OCI-LY3 (cell line): ENCODE measurements at regions not wholly inside any gene's neighbourhood (a gene's known extent, or its start where the extent isn't known, plus 50 kb on each side); places are given as distances from the start of the nearest gene placed in this dataset.

Experiments
- H2AFZ ChIP-seq: fragments of 200-600, 300-600 bp; shearing (Covaris generic); 2 replicates; pipeline ENCODE4 v1.6.0; 2014; ENCODE audit warnings: antibody characterized with exemption, low read depth, low read length
- H3K27ac ChIP-seq: fragments of 200-600, 300-600 bp; sonication (generic); 2 replicates; pipeline ENCODE4 v1.5.1; 2014; ENCODE audit warnings: mild to moderate bottlenecking, low read length, moderate library complexity, mixed read lengths
- H3K27me3 ChIP-seq: fragments of 200-600, 300-600 bp; sonication (generic); 2 replicates; pipeline ENCODE4 v1.6.1; 2014; ENCODE audit warnings: low read depth, low read length, mixed read lengths
- H3K36me3 ChIP-seq: fragments of 200-600, 300-600 bp; sonication (generic); replicated peaks from 2 replicates; pipeline ENCODE3; 2014; ENCODE audit warnings: low read depth, low read length, mixed read lengths
- H3K4me1 ChIP-seq: fragments of 300-600, 200-600 bp; sonication (generic); 2 replicates; pipeline ENCODE4 v1.6.1; 2014; ENCODE audit warnings: low read length, mixed read lengths
- H3K4me2 ChIP-seq: fragments of 200-600, 300-600 bp; sonication (generic); 2 replicates; pipeline ENCODE4 v1.6.1; 2014; ENCODE audit warnings: low read length, mixed read lengths
- H3K4me3 ChIP-seq: fragments of 300-600, 200-600 bp; sonication (generic); 2 replicates; pipeline ENCODE4 v1.5.1; 2014; ENCODE audit warnings: antibody characterized with exemption, mild to moderate bottlenecking, low read length, moderate library complexity
- H3K79me2 ChIP-seq: fragments of 300-600, 200-600 bp; shearing (Covaris generic); 2 replicates; pipeline ENCODE4 v1.6.1; 2014; ENCODE audit warnings: mild to moderate bottlenecking, low read length, mixed read lengths
- H3K9ac ChIP-seq: fragments of 300-600, 200-600 bp; shearing (Covaris generic); 2 replicates; pipeline ENCODE4 v1.6.0; 2014; ENCODE audit warnings: mild to moderate bottlenecking, low read length, moderate library complexity
- H3K9me3 ChIP-seq: fragments of 200-600, 300-600 bp; shearing (Covaris generic); 2 replicates; pipeline ENCODE4 v1.6.1; 2014; ENCODE audit warnings: low read length, mixed read lengths; ENCODE audit not compliant: insufficient read depth
- H4K20me1 ChIP-seq: fragments of 200-600, 300-600 bp; sonication (generic); 2 replicates; pipeline ENCODE4 v1.6.1; 2016; ENCODE audit warnings: low read length, mixed read lengths; ENCODE audit not compliant: insufficient read depth
- CTCF ChIP-seq: fragments of 200-600, 300-600 bp; sonication (generic); IDR thresholded peaks from 2 replicates; pipeline ENCODE4 v1.5.1; 2014; ENCODE audit warnings: antibody characterized with exemption, low read length, low read depth
- EZH2phosphoT487 ChIP-seq: fragments of 200-600 bp; shearing (Covaris generic); IDR thresholded peaks from 2 replicates; pipeline ENCODE4 v1.6.1; 2018; ENCODE audit warnings: antibody characterized with exemption, mixed run types, low read depth

GRCh38 chr14:106029959-106030358, 503.6 kb downstream of the TMEM121 start:
- Histone ChIP-seq H3K36me3 (no peaks in the 10 kb centered on the region), H3K79me2 (no peaks in the 10 kb centered on the region), H2AFZ (no peak overlapping the region), H3K4me3 (no peak overlapping the region), H3K27me3 (peaks cover 17% of the 10 kb centered on the region; the same call in 1 of the 2 replicates), H3K9ac (no peak overlapping the region), H3K27ac (no peak overlapping the region), H3K9me3 (no peaks in the 10 kb centered on the region), H4K20me1 (no peaks in the 10 kb centered on the region), H3K4me2 (no peak overlapping the region), H3K4me1 (no peaks in the 10 kb centered on the region)
- TF ChIP-seq CTCF, result no peak
- no peak for TF ChIP-seq EZH2phosphoT487

- H2AFZ ChIP-seq, result no peak overlapping the region
- H3K9ac ChIP-seq, result no peak overlapping the region
- H4K20me1 ChIP-seq, result no peaks in the 10 kb centered on the region
- no peaks in the 10 kb centered on the region for H3K36me3 ChIP-seq
- no peaks in the 10 kb centered on the region for H3K9me3 ChIP-seq
- H3K4me2 ChIP-seq, result no peak overlapping the region
- TF ChIP-seq CTCF (no peak), EZH2phosphoT487 (no peak)
- H3K4me3 ChIP-seq, result no peak overlapping the region
- H3K4me1 ChIP-seq, result no peaks in the 10 kb centered on the region
- H3K79me2 ChIP-seq, result no peaks in the 10 kb centered on the region
- H3K27ac ChIP-seq, result no peak overlapping the region
- H3K27me3 ChIP-seq, result peaks cover 19% of the 10 kb centered on the region
These were observed 511.0 kb downstream of the TMEM121 start for GRCh38 chr14:106037380-106037779.

- no peak overlapping the region for H3K27ac ChIP-seq
- H2AFZ ChIP-seq, result no peak overlapping the region
- peaks cover 16% of the 10 kb centered on the region for H3K27me3 ChIP-seq
- H3K9ac ChIP-seq, result no peak overlapping the region
- H3K4me3 ChIP-seq, result no peak overlapping the region
- no peaks in the 10 kb centered on the region for H3K36me3 ChIP-seq
- no peaks in the 10 kb centered on the region for H4K20me1 ChIP-seq
- H3K4me2 ChIP-seq, result no peak overlapping the region
- no peaks in the 10 kb centered on the region for H3K4me1 ChIP-seq
- no peaks in the 10 kb centered on the region for H3K79me2 ChIP-seq
- TF ChIP-seq CTCF (no peak), EZH2phosphoT487 (no peak)
- no peaks in the 10 kb centered on the region for H3K9me3 ChIP-seq
These were observed 511.9 kb downstream of the TMEM121 start for GRCh38 chr14:106038263-106038662.

GRCh38 chr14:106039400-106039799, 513.0 kb downstream of the TMEM121 start:
- Histone ChIP-seq H2AFZ (no peak overlapping the region), H3K79me2 (no peaks in the 10 kb centered on the region), H3K27ac (no peak overlapping the region), H3K4me2 (no peak overlapping the region; the same call in 1 of the 2 replicates), H3K27me3 (peaks cover 8% of the 10 kb centered on the region), H3K36me3 (no peaks in the 10 kb centered on the region), H4K20me1 (no peaks in the 10 kb centered on the region), H3K4me1 (peaks cover 2% of the 10 kb centered on the region; the same call in 1 of the 2 replicates), H3K9me3 (no peaks in the 10 kb centered on the region), H3K4me3 (no peak overlapping the region), H3K9ac (no peak overlapping the region)
- TF ChIP-seq CTCF (peak; percentile 62), EZH2phosphoT487 (no peak)
